ENCODE measurements at regions not wholly inside any gene's neighbourhood (a gene's known extent, or its start where the extent isn't known, plus 50 kb on each side); places are given as distances from the start of the nearest gene placed in this dataset.
"Not testable (repeated sequence)": the region's sequence is repeated elsewhere in the genome, so short reads cannot be mapped to it uniquely, and the experiment has no call there.

DNA sequence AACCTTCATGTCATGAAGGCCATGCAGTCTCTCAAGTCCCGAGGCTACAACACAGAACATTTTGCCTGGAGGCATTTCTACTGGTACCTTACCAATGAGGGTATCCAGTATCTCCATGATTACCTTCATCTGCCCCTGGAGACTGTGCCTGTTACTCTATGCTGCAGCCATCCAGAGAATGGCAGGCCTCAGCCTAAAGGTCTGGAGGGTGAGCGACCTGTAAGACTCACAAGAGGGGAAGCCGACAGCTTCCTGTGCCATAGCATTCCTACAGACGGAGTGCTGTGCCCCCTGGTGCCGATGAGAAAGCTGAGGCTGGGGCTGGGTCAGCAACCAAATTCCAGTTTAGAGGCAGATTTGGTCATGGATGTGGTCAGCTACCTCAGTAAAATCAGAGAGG is 51.3 kb upstream of the CADPS start:
- DNase-seq = no peak

- DNase-seq = no peak
These were observed 53.0 kb upstream of the CADPS start for GRCh38 chr3:62928256-62928655.

GRCh38 chr3:62929771-62930170 is 54.6 kb upstream of the CADPS start:
- no peak for DNase-seq

DNA sequence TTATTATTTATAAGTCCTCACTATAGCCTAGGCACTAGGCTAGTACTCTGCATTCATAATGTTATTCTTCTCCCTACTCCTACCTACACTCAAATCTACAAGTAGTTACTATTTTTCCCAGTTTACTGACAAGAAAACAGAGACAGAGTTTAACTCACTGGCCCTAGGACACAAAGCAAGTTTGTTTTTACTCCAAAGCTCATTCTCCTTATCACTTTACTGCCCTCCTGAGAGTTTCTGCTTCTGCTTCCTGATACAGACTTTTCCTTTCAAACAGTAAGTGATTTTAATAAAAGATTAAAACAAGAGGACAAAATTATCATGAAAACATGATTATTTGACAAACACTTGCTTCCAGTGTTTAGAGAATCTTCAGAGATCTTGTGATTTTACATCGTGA is 60.6 kb upstream of the CADPS start:
- no peak for DNase-seq

GRCh38 chr3:62936626-62937254 is 61.5 kb upstream of the CADPS start:
- DNase-seq = no peak

- DNase-seq = no peak
These were observed 63.4 kb upstream of the CADPS start for GRCh38 chr3:62938583-62938982.

GRCh38 chr3:62939707-62940106 is 64.5 kb upstream of the CADPS start:
- no peak for DNase-seq

DNA sequence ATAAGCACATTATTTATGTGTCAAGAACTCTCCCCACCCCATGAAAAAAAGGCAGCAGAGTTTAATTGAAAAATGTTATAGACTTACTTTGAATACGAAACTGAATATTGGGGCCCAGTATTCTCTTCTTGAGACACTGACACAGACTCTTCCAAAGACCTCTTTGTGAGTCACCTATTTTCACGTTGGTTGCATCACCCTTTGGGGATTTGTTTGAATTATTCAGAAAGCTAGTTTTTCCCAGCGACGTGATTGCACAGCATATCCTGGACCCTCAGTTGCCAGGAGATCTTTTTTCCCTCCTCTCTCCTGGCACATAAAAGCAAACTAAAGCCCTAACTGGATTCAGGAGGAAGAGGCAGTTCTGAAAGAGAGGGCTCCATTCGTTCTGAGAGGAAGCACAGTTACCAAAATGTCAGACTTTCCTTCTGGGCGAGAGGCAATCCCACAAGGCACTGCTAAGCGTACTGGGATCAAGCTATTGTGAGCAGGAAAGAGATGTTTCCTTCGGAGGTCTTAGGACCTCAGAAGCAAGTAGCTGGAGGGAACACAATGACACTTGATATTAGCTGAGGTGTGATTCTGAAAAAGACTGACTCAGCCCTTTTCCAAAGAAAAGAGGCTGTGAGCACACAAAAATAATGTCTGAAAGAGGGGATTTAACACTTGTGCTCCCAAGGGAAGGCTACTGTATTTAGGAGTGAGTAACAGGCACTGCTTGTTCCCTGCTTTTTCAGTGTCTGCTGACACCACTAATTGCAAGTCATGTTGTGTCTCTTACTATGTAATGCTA is 65.8 kb upstream of the CADPS start:
- DNase-seq = peak; percentile 10 to 59

- DNase-seq = peak in 1 of 2 experiments; percentile 10
These were observed 67.0 kb upstream of the CADPS start for GRCh38 chr3:62942227-62942626.

GRCh38 chr3:62942764-62943163 is 67.5 kb upstream of the CADPS start:
- DNase-seq = no peak

DNA sequence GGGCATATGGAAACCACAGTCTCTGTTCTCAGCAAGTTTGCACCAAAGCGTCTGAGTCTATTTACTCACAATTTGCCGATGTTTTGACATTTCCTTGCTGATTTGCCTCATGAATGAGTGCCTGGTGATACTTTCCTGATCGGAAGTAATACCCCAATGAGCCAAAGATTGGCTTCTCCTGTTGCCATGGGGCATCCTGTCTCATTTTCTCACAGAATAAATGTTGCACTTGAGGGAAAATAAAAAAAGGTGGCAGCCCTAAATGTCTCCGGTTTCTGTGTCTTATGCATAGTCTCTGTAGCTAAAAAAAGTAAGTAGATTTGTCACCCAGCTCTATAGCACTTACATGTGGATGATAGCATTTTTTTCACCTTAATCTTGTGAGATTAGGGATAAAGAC is 73.7 kb upstream of the CADPS start:
- no peak for DNase-seq

GRCh38 chr3:62950210-62950609 is 75.0 kb upstream of the CADPS start:
- no peak for DNase-seq

DNA sequence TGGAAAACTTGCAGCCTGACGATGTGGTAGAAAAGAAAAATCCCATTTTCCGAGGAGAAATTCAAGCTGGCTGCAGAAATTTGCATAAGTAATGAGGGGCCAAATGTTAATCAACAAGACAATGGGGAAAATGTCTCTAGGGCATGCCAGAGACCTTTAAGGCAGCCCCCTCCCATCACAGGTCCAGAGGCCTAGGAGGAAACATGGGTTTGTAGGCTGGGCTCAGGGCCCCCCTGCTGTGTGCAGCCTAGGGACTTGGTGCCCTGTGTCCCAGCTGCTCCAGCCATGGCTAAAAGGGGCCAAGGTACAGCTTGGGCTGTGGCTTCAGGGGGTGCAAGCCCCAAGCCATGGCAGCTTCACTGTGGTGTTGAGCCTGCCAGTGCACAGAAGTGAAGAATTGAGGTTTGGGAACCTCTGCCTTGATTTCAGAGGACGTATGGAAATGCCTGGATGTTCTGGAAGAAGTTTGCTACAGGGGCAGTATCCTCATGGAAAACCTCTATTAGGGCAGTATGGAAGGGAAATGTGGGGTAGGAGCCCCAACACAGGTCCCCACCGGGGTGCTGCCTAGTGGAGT is 75.9 kb upstream of the CADPS start:
- no peak for DNase-seq

GRCh38 chr3:62951880-62952279 is 76.7 kb upstream of the CADPS start:
- DNase-seq = not testable (repeated sequence)

DNA sequence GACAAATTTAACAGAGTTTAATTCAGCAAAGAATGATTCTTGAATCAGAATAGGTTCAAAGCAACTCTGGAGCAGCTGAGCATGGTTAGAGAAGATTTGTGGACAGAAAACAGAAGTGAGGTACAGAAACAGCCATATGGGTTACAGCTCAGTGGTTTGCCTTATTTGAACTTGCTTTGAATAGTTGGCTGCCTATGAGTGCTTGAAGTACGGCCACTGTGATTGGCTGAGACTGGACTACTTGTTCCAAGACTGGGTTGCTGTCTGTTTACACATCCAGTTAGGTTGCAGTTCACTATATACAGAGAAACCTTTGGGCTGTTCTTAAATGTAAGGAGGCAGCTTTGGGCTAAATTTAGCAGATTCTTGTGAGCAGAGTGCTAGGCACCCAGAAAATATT is 79.4 kb upstream of the CADPS start:
- DNase-seq = no peak

DNA sequence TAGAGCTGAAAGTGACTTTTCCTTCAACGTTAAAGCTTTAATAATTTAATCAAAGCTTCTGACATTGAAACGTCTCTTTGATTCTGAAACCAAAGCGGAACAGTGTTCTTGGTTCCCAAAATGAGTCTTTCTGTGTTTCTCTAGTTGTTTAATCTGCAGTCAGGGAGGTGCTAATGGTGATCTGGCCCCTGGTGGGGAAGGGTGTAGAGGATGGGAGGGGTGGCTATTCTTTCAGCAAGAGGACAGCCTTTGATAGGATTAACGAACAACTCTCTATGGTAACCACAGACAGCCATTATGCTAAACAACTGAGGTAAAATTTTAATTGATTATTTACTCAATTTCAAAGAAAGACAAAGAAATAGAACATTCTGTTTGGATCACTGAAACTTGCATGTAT is 79.9 kb upstream of the CADPS start:
- DNase-seq = no peak

DNA sequence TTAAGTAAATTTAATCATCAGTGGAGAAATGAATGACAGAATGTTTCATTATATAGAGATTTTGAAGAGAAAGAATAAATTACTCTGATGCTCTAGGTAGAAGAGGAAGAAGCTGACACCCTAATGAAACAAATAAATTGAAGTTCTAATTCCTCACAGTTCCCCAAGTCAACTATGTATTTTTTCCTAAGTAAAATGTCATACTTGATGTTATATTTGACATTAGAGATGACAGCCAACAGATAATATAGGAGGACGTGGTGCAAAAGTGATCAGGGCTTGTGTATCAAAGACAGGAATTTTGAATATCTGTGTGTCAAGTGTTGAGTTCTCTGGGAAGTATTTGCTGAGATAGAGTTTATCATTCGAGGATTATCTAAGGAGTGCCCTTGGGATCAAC is 81.2 kb upstream of the CADPS start:
- DNase-seq = no peak

- DNase-seq = no peak
These were observed 86.8 kb upstream of the CADPS start for GRCh38 chr3:62961874-62962556.

GRCh38 chr3:62962714-62963113 is 87.5 kb upstream of the CADPS start:
- DNase-seq = no peak

DNA sequence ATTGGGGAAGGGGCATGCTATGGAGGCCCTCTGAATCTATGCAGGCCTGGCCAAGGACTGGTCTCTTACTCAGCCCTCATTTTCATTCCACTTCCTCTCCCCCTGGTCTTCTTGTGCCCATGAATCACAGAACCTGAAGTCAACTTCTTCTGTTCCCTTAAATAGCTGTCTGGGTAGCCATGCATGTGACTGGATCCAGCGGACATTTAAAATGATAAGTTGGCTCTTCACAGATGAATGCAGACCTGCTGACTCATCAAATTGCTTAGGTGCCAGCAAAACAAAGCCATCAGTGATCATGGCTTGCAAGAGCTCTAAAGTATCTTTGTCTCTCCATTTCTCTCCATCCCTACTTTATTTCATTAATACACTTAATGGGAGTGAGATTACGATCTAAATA is 90.1 kb upstream of the CADPS start:
- DNase-seq = no peak

DNA sequence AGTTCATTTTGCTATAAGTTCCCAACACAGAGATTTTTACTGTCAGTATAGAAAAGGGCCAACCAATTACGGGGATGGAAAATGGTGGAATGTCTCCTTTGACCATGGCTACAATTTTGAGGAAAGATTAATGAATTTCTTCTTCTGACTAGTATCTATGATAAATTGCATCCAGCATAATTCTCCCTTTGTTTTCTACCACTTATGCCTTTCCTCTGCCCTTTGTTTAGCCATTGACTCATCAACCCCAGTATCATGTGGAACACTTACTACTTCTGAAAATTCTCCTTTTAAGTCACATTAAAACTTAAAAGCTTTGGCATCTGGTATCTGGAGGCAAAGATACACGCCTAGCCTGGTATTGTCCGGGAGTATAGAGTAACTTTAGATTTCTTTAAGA is 92.9 kb upstream of the CADPS start:
- no peak for DNase-seq

GRCh38 chr3:62970648-62971047 is 95.4 kb upstream of the CADPS start:
- DNase-seq = no peak

DNA sequence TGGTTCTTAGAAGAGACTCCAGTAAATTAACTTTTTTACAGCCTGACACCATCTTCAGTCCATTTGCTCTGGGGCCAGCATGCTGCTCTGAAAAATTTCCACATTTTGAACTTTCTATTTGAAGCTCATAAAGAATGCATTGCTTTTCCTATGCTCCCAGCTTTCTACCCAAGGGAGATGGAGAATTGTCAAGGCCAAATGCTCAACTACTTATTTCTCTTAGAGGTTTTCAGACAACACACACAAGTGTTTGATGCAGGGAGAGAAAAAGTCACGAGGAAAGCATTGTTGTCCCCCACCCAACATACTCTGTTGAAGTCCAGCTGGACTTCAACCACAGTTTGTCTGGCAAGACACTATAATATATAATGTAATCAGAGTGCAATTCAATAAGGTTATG is 100.3 kb upstream of the CADPS start:
- DNase-seq = no peak

GRCh38 chr3:62981962-62982361 is 106.7 kb upstream of the CADPS start:
- DNase-seq = no peak

All from NCI-H1930 (cell line).